Loucy (cell line): ENCODE measurements at regions not wholly inside any gene's neighbourhood (a gene's known extent, or its start where the extent isn't known, plus 50 kb on each side); places are given as distances from the start of the nearest gene placed in this dataset.

Source experiments
- H2AFZ ChIP-seq: fragments of 200-600 bp; sonication (generic); 2 replicates; pipeline ENCODE4 v1.6.0; 2016; ENCODE audit warnings: antibody characterized with exemption, mild to moderate bottlenecking, low read length, moderate library complexity
- H3F3A ChIP-seq: fragments of 200-600 bp; 2 replicates; pipeline ENCODE4 v1.6.0; 2016; ENCODE audit warnings: antibody characterized with exemption, low read depth, mild to moderate bottlenecking
- H3K27me3 ChIP-seq: fragments of 200-600 bp; sonication (generic); 2 replicates; pipeline ENCODE4 v1.6.1; 2014; ENCODE audit warnings: low read length, mild to moderate bottlenecking; ENCODE audit not compliant: insufficient read depth, poor library complexity, severe bottlenecking
- H3K36me3 ChIP-seq: fragments of 200-600 bp; sonication (generic); 2 replicates; pipeline ENCODE4 v1.6.1; 2016; ENCODE audit warnings: low read length; ENCODE audit not compliant: insufficient read depth
- H3K4me1 ChIP-seq: fragments of 200-600 bp; sonication (generic); 2 replicates; pipeline ENCODE4 v1.5.1; 2014; ENCODE audit warnings: low read length, mild to moderate bottlenecking; ENCODE audit not compliant: insufficient read depth, poor library complexity, severe bottlenecking
- H3K4me2 ChIP-seq: fragments of 200-600 bp; sonication (generic); 2 replicates; pipeline ENCODE4 v1.6.0; 2014; ENCODE audit warnings: antibody characterized with exemption, low read length, low read depth, mild to moderate bottlenecking; ENCODE audit not compliant: poor library complexity, severe bottlenecking
- H3K4me3 ChIP-seq: fragments of 200-600 bp; sonication (generic); 2 replicates; pipeline ENCODE4 v1.5.1; 2014; ENCODE audit warnings: low read length, mild to moderate bottlenecking, mixed read lengths; ENCODE audit not compliant: poor library complexity, severe bottlenecking
- H3K79me2 ChIP-seq: fragments of 200-600 bp; sonication (generic); 2 replicates; pipeline ENCODE4 v1.6.1; 2014; ENCODE audit warnings: low read length; ENCODE audit not compliant: insufficient read depth
- H3K9ac ChIP-seq: fragments of 200-600 bp; sonication (generic); 2 replicates; pipeline ENCODE4 v1.6.0; 2014; ENCODE audit warnings: mild to moderate bottlenecking, low read depth, low read length, moderate library complexity; ENCODE audit not compliant: poor library complexity, severe bottlenecking
- H3K9me2 ChIP-seq: fragments of 200-600 bp; sonication (generic); replicated peaks from 2 replicates; pipeline ENCODE4 v1.6.1; 2016; ENCODE audit warnings: low read depth, low read length, mixed read lengths
- H3K9me3 ChIP-seq: fragments of 200-600 bp; sonication (generic); 2 replicates; pipeline ENCODE4 v1.6.1; 2014; ENCODE audit warnings: mild to moderate bottlenecking, antibody characterized with exemption, low read length, low read depth; ENCODE audit not compliant: insufficient read depth
- H4K20me1 ChIP-seq: fragments of 200-600 bp; sonication (generic); 2 replicates; pipeline ENCODE4 v1.6.0; 2014; ENCODE audit warnings: antibody characterized with exemption, low read length, mild to moderate bottlenecking; ENCODE audit not compliant: insufficient read depth, poor library complexity, severe bottlenecking
- EZH2phosphoT487 ChIP-seq: fragments of 200-600 bp; IDR thresholded peaks from 2 replicates; pipeline ENCODE4 v1.6.1; 2018; ENCODE audit warnings: antibody characterized with exemption, mild to moderate bottlenecking, moderate library complexity, borderline replicate concordance
- TF ChIP-seq, protein P1 (sequence below): fragments of 200-600 bp; sonication (generic); conservative IDR thresholded peaks from 2 replicates; pipeline ENCODE4 v1.5.1; 2014; ENCODE audit warnings: mild to moderate bottlenecking, antibody characterized with exemption, low read length

DNA sequence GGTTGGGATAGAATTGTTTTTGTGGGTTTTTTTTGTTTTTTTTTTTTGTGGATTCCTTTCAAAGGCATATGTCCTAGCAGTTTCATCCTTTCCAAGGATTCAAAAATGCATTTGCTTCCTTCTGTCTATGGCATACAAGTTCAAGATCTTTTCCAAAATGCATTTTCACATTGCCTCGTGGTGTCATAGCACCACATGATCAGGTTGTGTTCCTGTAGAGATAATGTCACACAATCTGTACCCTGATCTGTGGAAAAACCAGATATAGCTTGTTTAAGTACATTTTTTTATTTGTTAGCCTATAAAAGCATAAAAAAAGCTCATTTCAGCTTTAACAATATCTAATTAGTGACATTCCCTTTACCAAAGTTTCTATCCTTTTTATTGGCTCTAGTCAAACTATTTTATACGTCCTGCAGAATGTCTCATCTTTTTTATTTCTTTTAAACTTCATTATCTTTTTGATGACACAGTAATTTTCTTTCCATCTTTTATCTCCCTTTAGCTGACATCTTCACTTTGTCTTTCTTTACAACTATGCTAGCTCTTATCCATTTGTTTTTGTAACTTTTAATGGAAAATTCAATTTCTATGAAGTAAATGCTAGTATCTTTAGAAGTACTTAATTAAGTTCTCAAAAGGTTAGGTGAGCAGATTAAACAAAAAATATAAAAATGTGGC, 106.0 kb upstream of the NOVA1 start:
- H3K4me3 ChIP-seq: no peak overlapping the region
- no peaks in the 10 kb centered on the region for H3K79me2 ChIP-seq
- no peak overlapping the region for H3K9ac ChIP-seq
- H3K9me2 ChIP-seq: no peaks in the 10 kb centered on the region
- no peaks in the 10 kb centered on the region for H3K36me3 ChIP-seq
- H2AFZ ChIP-seq: no peak overlapping the region
- no peaks in the 10 kb centered on the region for H4K20me1 ChIP-seq
- H3K4me1 ChIP-seq: no peaks in the 10 kb centered on the region
- H3F3A ChIP-seq: no peaks in the 10 kb centered on the region
- H3K9me3 ChIP-seq: no peaks in the 10 kb centered on the region
- no peak overlapping the region for H3K4me2 ChIP-seq
- H3K27me3 ChIP-seq: no peaks in the 10 kb centered on the region
- TF ChIP-seq, protein P1, sequence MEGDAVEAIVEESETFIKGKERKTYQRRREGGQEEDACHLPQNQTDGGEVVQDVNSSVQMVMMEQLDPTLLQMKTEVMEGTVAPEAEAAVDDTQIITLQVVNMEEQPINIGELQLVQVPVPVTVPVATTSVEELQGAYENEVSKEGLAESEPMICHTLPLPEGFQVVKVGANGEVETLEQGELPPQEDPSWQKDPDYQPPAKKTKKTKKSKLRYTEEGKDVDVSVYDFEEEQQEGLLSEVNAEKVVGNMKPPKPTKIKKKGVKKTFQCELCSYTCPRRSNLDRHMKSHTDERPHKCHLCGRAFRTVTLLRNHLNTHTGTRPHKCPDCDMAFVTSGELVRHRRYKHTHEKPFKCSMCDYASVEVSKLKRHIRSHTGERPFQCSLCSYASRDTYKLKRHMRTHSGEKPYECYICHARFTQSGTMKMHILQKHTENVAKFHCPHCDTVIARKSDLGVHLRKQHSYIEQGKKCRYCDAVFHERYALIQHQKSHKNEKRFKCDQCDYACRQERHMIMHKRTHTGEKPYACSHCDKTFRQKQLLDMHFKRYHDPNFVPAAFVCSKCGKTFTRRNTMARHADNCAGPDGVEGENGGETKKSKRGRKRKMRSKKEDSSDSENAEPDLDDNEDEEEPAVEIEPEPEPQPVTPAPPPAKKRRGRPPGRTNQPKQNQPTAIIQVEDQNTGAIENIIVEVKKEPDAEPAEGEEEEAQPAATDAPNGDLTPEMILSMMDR: no peak
- no peak for TF ChIP-seq EZH2phosphoT487

DNA sequence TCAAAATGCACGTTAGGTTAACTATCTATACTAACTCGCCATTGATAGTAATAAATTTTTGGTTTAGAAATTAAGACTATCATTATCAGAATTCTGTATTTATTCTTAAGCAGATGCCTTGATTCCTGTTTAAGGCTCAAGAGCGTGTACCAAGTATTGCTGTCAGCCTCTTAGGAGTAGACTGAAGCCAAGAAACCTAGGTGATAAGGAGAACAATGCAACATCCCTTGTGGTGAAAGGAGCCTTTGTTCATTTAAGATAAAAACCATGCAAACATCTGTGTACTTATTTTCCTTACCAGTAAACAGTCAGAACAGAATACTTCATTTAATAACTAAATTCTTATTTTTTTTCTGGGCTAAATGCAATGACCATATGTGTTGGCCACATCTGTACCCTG, 109.4 kb upstream of the NOVA1 start:
- no peaks in the 10 kb centered on the region for H3K9me2 ChIP-seq
- no peaks in the 10 kb centered on the region for H3K27me3 ChIP-seq
- no peaks in the 10 kb centered on the region for H3K9me3 ChIP-seq
- H3K36me3 ChIP-seq: no peaks in the 10 kb centered on the region
- no peak overlapping the region for H2AFZ ChIP-seq
- H3K9ac ChIP-seq: no peak overlapping the region
- no peaks in the 10 kb centered on the region for H4K20me1 ChIP-seq
- H3K4me1 ChIP-seq: no peaks in the 10 kb centered on the region
- no peak overlapping the region for H3K4me2 ChIP-seq
- H3K79me2 ChIP-seq: no peaks in the 10 kb centered on the region
- no peak overlapping the region for H3K4me3 ChIP-seq
- no peaks in the 10 kb centered on the region for H3F3A ChIP-seq
- TF ChIP-seq, protein P1: no peak
- no peak for TF ChIP-seq EZH2phosphoT487

DNA sequence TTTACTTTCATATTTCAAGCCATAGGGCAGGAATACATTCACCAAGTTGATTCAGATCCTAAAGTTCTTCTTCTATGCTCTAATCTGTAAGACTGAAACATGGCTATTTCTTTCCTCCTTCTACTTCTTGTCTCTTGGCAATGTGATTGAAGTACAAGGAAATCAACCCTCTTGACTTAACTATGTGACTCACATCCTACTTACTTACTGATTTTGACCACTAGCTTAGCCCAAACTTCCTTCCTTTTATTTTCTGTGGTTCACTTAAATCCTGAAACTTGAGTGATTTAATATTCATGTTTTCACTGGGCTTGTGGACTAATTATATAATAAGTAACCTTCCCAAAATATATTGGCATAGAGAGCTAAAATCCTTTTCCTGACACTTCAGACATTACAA, 111.2 kb upstream of the NOVA1 start:
- H3K4me2 ChIP-seq: no peak overlapping the region
- H3K9me2 ChIP-seq: no peaks in the 10 kb centered on the region
- no peak overlapping the region for H3K9ac ChIP-seq
- no peaks in the 10 kb centered on the region for H4K20me1 ChIP-seq
- H3F3A ChIP-seq: no peaks in the 10 kb centered on the region
- H3K4me1 ChIP-seq: no peaks in the 10 kb centered on the region
- no peaks in the 10 kb centered on the region for H3K9me3 ChIP-seq
- no peaks in the 10 kb centered on the region for H3K79me2 ChIP-seq
- no peaks in the 10 kb centered on the region for H3K27me3 ChIP-seq
- no peak overlapping the region for H2AFZ ChIP-seq
- TF ChIP-seq, protein P1: no peak
- no peak for TF ChIP-seq EZH2phosphoT487
- H3K4me3 ChIP-seq: no peak overlapping the region
- no peaks in the 10 kb centered on the region for H3K36me3 ChIP-seq
